ENCODE measurements at regions not wholly inside any gene's neighbourhood (a gene's known extent, or its start where the extent isn't known, plus 50 kb on each side); places are given as distances from the start of the nearest gene placed in this dataset.

- no peak for DNase-seq
These were observed 80.2 kb upstream of the PKDCC start for GRCh38 chr2:41967476-41968181.

- DNase-seq = no peak
These were observed 79.6 kb upstream of the PKDCC start for GRCh38 chr2:41968182-41968578.

GRCh38 chr2:41970988-41971660, 76.7 kb upstream of the PKDCC start:
- no peak for DNase-seq

GRCh38 chr2:41972179-41972578, 75.6 kb upstream of the PKDCC start:
- DNase-seq = no peak

- DNase-seq = no peak
These were observed 75.0 kb upstream of the PKDCC start for GRCh38 chr2:41972819-41973218.

GRCh38 chr2:41973871-41974270, 74.0 kb upstream of the PKDCC start:
- DNase-seq = no peak

- DNase-seq = no peak
These were observed 66.4 kb upstream of the PKDCC start for GRCh38 chr2:41981417-41981816.

- DNase-seq = no peak
These were observed 62.2 kb upstream of the PKDCC start for GRCh38 chr2:41985573-41986095.

- DNase-seq = no peak
These were observed 58.2 kb upstream of the PKDCC start for GRCh38 chr2:41989501-41990180.

- no peak for DNase-seq
These were observed 57.6 kb upstream of the PKDCC start for GRCh38 chr2:41990245-41990644.

- DNase-seq = no peak
These were observed 57.1 kb upstream of the PKDCC start for GRCh38 chr2:41990688-41991087.

- no peak for DNase-seq
These were observed 55.7 kb upstream of the PKDCC start for GRCh38 chr2:41992056-41992642.

- DNase-seq = no peak
These were observed 55.0 kb upstream of the PKDCC start for GRCh38 chr2:41992671-41993434.

GRCh38 chr2:41993435-41993925, 54.3 kb upstream of the PKDCC start:
- DNase-seq = no peak

GRCh38 chr2:41994233-41994637, 53.6 kb upstream of the PKDCC start:
- no peak for DNase-seq

GRCh38 chr2:41994661-41995060, 53.2 kb upstream of the PKDCC start:
- no peak for DNase-seq

GRCh38 chr2:41997561-41997960, 50.3 kb upstream of the PKDCC start:
- no peak for DNase-seq
